ENCODE measurements at regions not wholly inside any gene's neighbourhood (a gene's known extent, or its start where the extent isn't known, plus 50 kb on each side); places are given as distances from the start of the nearest gene placed in this dataset.
"Not testable (repeated sequence)": the region's sequence is repeated elsewhere in the genome, so short reads cannot be mapped to it uniquely, and the experiment has no call there.

- peak; percentile 48 for TF ChIP-seq CTCF (conservative IDR thresholded peaks at IDR 0.05; ENCODE audit: low read depth, low read length)
- H3K4me3 ChIP-seq (ENCODE audit: low read depth, low read length), result no peak overlapping the region
- DNase-seq (ENCODE audit: low read depth), result no peak
Observed at GRCh38 chrX:37509349-37509748, 62.1 kb upstream of the LANCL3 start.

GRCh38 chrX:37516512-37516911 is 54.9 kb upstream of the LANCL3 start:
- not testable (repeated sequence) for H3K4me3 ChIP-seq (ENCODE audit: low read depth, low read length); DNase-seq (ENCODE audit: low read depth)

- DNase-seq (ENCODE audit: low read depth), result not testable (repeated sequence)
Observed at GRCh38 chrX:37519261-37519660, 52.2 kb upstream of the LANCL3 start.

GRCh38 chrX:37520860-37521450 is 50.5 kb upstream of the LANCL3 start:
- peak; percentile 1 for DNase-seq (ENCODE audit: low read depth)

More at GRCh38 chrX:37519261-37519660, 52.2 kb upstream of the LANCL3 start:
- H3K4me3 ChIP-seq (ENCODE audit: low read depth, low read length), result not testable (repeated sequence)

More at GRCh38 chrX:37520860-37521450, 50.5 kb upstream of the LANCL3 start:
- H3K4me3 ChIP-seq (ENCODE audit: low read depth, low read length), result not testable (repeated sequence)

All from epithelial cell of proximal tubule (primary cell).